ENCODE measurements at regions not wholly inside any gene's neighbourhood (a gene's known extent, or its start where the extent isn't known, plus 50 kb on each side); places are given as distances from the start of the nearest gene placed in this dataset.

DNA sequence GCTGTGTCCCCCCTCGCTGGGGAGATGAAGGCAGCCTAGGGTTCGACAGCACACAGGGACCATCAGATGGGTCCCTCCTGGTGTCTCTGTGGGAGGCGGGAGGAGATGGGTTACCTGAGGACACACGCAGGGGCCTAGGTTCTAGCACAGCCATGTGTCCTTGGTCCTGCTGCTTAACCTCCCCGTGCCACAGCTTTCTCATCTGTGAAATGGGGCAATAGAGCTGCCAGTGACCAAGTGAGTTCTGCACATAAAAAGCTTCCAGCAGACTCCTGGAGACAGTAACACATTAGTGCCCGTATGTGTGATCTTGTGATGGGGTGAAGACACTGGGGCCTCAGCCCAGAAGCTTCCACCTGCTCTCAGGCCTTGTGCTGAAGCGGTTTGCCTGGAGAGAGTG is 96.0 kb upstream of the GSE1 start:
- TF ChIP-seq, protein P1, sequence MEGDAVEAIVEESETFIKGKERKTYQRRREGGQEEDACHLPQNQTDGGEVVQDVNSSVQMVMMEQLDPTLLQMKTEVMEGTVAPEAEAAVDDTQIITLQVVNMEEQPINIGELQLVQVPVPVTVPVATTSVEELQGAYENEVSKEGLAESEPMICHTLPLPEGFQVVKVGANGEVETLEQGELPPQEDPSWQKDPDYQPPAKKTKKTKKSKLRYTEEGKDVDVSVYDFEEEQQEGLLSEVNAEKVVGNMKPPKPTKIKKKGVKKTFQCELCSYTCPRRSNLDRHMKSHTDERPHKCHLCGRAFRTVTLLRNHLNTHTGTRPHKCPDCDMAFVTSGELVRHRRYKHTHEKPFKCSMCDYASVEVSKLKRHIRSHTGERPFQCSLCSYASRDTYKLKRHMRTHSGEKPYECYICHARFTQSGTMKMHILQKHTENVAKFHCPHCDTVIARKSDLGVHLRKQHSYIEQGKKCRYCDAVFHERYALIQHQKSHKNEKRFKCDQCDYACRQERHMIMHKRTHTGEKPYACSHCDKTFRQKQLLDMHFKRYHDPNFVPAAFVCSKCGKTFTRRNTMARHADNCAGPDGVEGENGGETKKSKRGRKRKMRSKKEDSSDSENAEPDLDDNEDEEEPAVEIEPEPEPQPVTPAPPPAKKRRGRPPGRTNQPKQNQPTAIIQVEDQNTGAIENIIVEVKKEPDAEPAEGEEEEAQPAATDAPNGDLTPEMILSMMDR (conservative IDR thresholded peaks at IDR 0.05): no peak
- Mint-ChIP-seq H3K27ac (peak overlapping the region in 1 of 3 experiments; percentile 77; a peak in 1 of 7 replicates), H3K4me3 (no peak overlapping the region), H3K9me3 (peaks cover 0 to 6% of the 10 kb centered on the region in 2 experiments; a peak in 3 of 5 replicates), H3K4me1 (peaks cover 15 to 47% of the 10 kb centered on the region in 2 experiments), H3K27me3 (ENCODE audit: low read depth) (no peaks in the 10 kb centered on the region; the same call in 1 of the 2 replicates), H3K36me3 (ENCODE audit: insufficient read depth in 1 of 3, low read depth in 3 of 3) (peaks cover 0 to 9% (median 8%) of the 10 kb centered on the region in 3 experiments; a peak in 4 of 7 replicates)
- no peaks in the 10 kb centered on the region for H3K27me3 ChIP-seq (ENCODE audit: insufficient read depth, low read length)
- H3K14ac ChIP-seq (ENCODE audit: insufficient read depth, low read length): no peak overlapping the region; the same call in 1 of the 2 replicates
- no peak overlapping the region for H3K23ac ChIP-seq (ENCODE audit: insufficient read length, low read depth, low read length)
- no peaks in the 10 kb centered on the region for H3K9me3 ChIP-seq (ENCODE audit: control insufficient read depth, low read depth, low read length)
- H3K9ac ChIP-seq (ENCODE audit: extremely low read depth, insufficient read length, low read length): no peak overlapping the region
- no peak overlapping the region for H4K91ac ChIP-seq (ENCODE audit: insufficient read length, low read depth, low read length)
- H4K5ac ChIP-seq (ENCODE audit: insufficient read length, low read depth, low read length): no peak overlapping the region
- no peak overlapping the region for H3K18ac ChIP-seq (ENCODE audit: insufficient read length, low read depth, low read length)
- no peak overlapping the region for H3K4ac ChIP-seq (ENCODE audit: low read depth, low read length)
- no peak overlapping the region for H2AK5ac ChIP-seq (ENCODE audit: insufficient read length, low read length)
- peaks cover 3% of the 10 kb centered on the region; the same call in 1 of the 2 replicates for H3K4me1 ChIP-seq (ENCODE audit: insufficient read depth, low read length)
- H2AFZ ChIP-seq (ENCODE audit: low read length): no peak overlapping the region
- no peak overlapping the region for H2BK120ac ChIP-seq (ENCODE audit: low read depth, low read length, poor library complexity, severe bottlenecking)
- no peak overlapping the region for H3K27ac ChIP-seq (ENCODE audit: insufficient read length, low read depth, low read length)
- no peak overlapping the region for H3K56ac ChIP-seq (ENCODE audit: insufficient read length, low read depth, low read length)
- no peaks in the 10 kb centered on the region for H3K79me1 ChIP-seq (ENCODE audit: insufficient read depth, low read depth, low read length, poor library complexity, severe bottlenecking)
- no peak overlapping the region for H4K8ac ChIP-seq (replicated peaks; ENCODE audit: insufficient read length, low read depth, low read length)
- no peak overlapping the region for H2BK12ac ChIP-seq (ENCODE audit: insufficient read length, low read depth, low read length)
- no peaks in the 10 kb centered on the region for H3K79me2 ChIP-seq (ENCODE audit: insufficient read depth, low read length)
- no peak overlapping the region for H3T11ph ChIP-seq (ENCODE audit: low read length)
- no peak for DNase-seq
- no CpG with 5 or more reads among the region's 7 CpGs for WGBS (ENCODE audit: extremely low coverage, insufficient read length, low lambda C conversion rate)
- H2BK5ac ChIP-seq (ENCODE audit: insufficient read length, low read length): no peak overlapping the region
- H3K23me2 ChIP-seq (ENCODE audit: insufficient read length, low read depth, low read length, poor library complexity, severe bottlenecking): no peaks in the 10 kb centered on the region
- no peaks in the 10 kb centered on the region for H4K20me1 ChIP-seq (ENCODE audit: control insufficient read depth, insufficient read depth, insufficient read length)
- H3K4me2 ChIP-seq (ENCODE audit: insufficient read depth, insufficient read length, low read length): no peak overlapping the region
- H2BK20ac ChIP-seq (ENCODE audit: low read depth, low read length, poor library complexity, severe bottlenecking): no peak overlapping the region
- no peak overlapping the region for H2BK15ac ChIP-seq (ENCODE audit: low read depth, low read length)

Data from H9 (cell line).